GM23338 (cell line): ENCODE measurements at regions not wholly inside any gene's neighbourhood (a gene's known extent, or its start where the extent isn't known, plus 50 kb on each side); places are given as distances from the start of the nearest gene placed in this dataset.
A peak's percentile ranks its signal among the peaks of the same experiment; 100 is the strongest.

ENCODE experiments used
- ATAC-seq: fragments of 200-7000 bp; cut with Tn5 transposase; 3 replicates; pipeline ENCODE4 v1.9.1; 2020
- DNase-seq: peaks from one replicate; pipeline ENCODE4 v3.0.0-alpha.2; 2015; ENCODE audit warnings: low spot score
- H2AFZ ChIP-seq: fragments of 200-600 bp; sonication (generic); 2 replicates; pipeline ENCODE4 v1.8.0; 2016; ENCODE audit warnings: antibody characterized with exemption, mild to moderate bottlenecking, moderate library complexity
- H3F3A ChIP-seq: fragments of 200-600 bp; sonication (generic); replicated peaks from 2 replicates; pipeline ENCODE4 v1.8.0; 2017; ENCODE audit warnings: antibody characterized with exemption, mixed run types, low read depth
- H3K27ac ChIP-seq: fragments of 200-600 bp; sonication (generic); 2 replicates; pipeline ENCODE4 v1.6.1; 2016; ENCODE audit warnings: low read depth
- H3K27me3 ChIP-seq: fragments of 200-600 bp; sonication (generic); 2 replicates; pipeline ENCODE4 v1.8.0; 2016; ENCODE audit warnings: mild to moderate bottlenecking, mixed run types, moderate library complexity; ENCODE audit not compliant: insufficient read depth
- H3K36me3 ChIP-seq: fragments of 200-600 bp; sonication (generic); 2 replicates; pipeline ENCODE4 v1.8.0; 2016; ENCODE audit warnings: mild to moderate bottlenecking; ENCODE audit not compliant: insufficient read depth
- H3K4me1 ChIP-seq: fragments of 200-600 bp; sonication (generic); 2 replicates; pipeline ENCODE4 v1.8.0; 2016; ENCODE audit warnings: mild to moderate bottlenecking, moderate library complexity; ENCODE audit not compliant: insufficient read depth
- H3K4me2 ChIP-seq: fragments of 200-600 bp; sonication (generic); 2 replicates; pipeline ENCODE4 v1.7.1; 2017; ENCODE audit warnings: mixed run types
- H3K4me3 ChIP-seq: fragments of 200-600 bp; sonication (generic); 2 replicates; pipeline ENCODE4 v1.6.1; 2016; ENCODE audit warnings: mixed run types
- H3K79me2 ChIP-seq: fragments of 200-600 bp; sonication (generic); replicated peaks from 2 replicates; pipeline ENCODE4 v1.8.0; 2017; ENCODE audit warnings: mild to moderate bottlenecking; ENCODE audit not compliant: insufficient read depth
- H3K9me2 ChIP-seq: fragments of 200-600 bp; sonication (generic); 2 replicates; pipeline ENCODE4 v1.8.0; 2017; ENCODE audit not compliant: insufficient read depth
- H4K20me1 ChIP-seq: fragments of 200-600 bp; sonication (generic); replicated peaks from 2 replicates; pipeline ENCODE4 v1.8.0; 2017; ENCODE audit warnings: mild to moderate bottlenecking; ENCODE audit not compliant: insufficient read depth
- H3K27ac Mint-ChIP-seq: 2 replicates; pipeline ENCODE4 v1.8.0; 2020; ENCODE audit warnings: inconsistent platforms, mild to moderate bottlenecking, moderate library complexity, mixed read lengths
- H3K27me3 Mint-ChIP-seq: 3 replicates; pipeline ENCODE4 v1.8.0; 2022; ENCODE audit warnings: low read depth, mild to moderate bottlenecking, moderate library complexity, mixed read lengths, inconsistent platforms; ENCODE audit not compliant: insufficient read depth, poor library complexity
- H3K36me3 Mint-ChIP-seq: 3 replicates; pipeline ENCODE4 v1.8.0; 2021; ENCODE audit warnings: low read depth, mild to moderate bottlenecking, inconsistent platforms, moderate library complexity, mixed read lengths
- H3K4me1 Mint-ChIP-seq: 3 replicates; pipeline ENCODE4 v1.8.0; 2020; ENCODE audit warnings: mild to moderate bottlenecking, inconsistent platforms, mixed read lengths
- H3K4me3 Mint-ChIP-seq: 3 replicates; pipeline ENCODE4 v1.8.0; 2021; ENCODE audit warnings: moderate library complexity, mild to moderate bottlenecking, inconsistent platforms, mixed read lengths
- H3K9me3 Mint-ChIP-seq: 3 replicates; pipeline ENCODE4 v1.8.0; 2020; ENCODE audit warnings: moderate library complexity, mild to moderate bottlenecking, inconsistent platforms, mixed read lengths
- CREB1 ChIP-seq: fragments of 250-450 bp; sonication (Bioruptor Pico); IDR thresholded peaks from 2 replicates; pipeline ENCODE4 v1.5.0; 2020; ENCODE audit warnings: low read depth, mild to moderate bottlenecking, moderate library complexity
- CTCF ChIP-seq, 2 experiments: fragments of 200-600 bp in 1 of 2; sonication (generic) in 1 of 2; conservative IDR thresholded peaks; 2 replicates each; pipeline versions ENCODE4 v1.5.1 to v1.6.1; 2016 to 2017; ENCODE audit warnings: antibody characterized with exemption in 2 of 2, low read depth in 2 of 2, mild to moderate bottlenecking in 2 of 2, moderate library complexity in 1 of 2
- EZH2 ChIP-seq: fragments of 200-600 bp; sonication (generic); IDR thresholded peaks from one replicate; pipeline ENCODE4 v1.8.0; 2017; ENCODE audit warnings: antibody characterized with exemption, mild to moderate bottlenecking, low read depth; ENCODE audit not compliant: unreplicated experiment
- EZH2phosphoT487 ChIP-seq: fragments of 200-600 bp; sonication (generic); IDR thresholded peaks from one replicate; pipeline ENCODE4 v1.8.1; 2018; ENCODE audit warnings: antibody characterized with exemption; ENCODE audit not compliant: unreplicated experiment
- JUNB ChIP-seq: IDR thresholded peaks from one replicate; pipeline ENCODE4 v1.6.1; 2016; ENCODE audit warnings: antibody characterized with exemption; ENCODE audit not compliant: unreplicated experiment
- NANOG ChIP-seq: IDR thresholded peaks from 2 replicates; pipeline ENCODE4 v1.6.1; 2016; ENCODE audit warnings: antibody characterized with exemption, borderline replicate concordance
- STAT1 ChIP-seq: IDR thresholded peaks from one replicate; pipeline ENCODE4 v1.6.1; 2016; ENCODE audit warnings: antibody characterized with exemption; ENCODE audit not compliant: unreplicated experiment
- ZNF462 ChIP-seq: fragments of 250-450 bp; sonication (Bioruptor Pico); IDR thresholded peaks from 2 replicates; pipeline ENCODE4 v1.5.0; 2020; ENCODE audit warnings: mild to moderate bottlenecking, moderate library complexity

- TF ChIP-seq EZH2 (no peak), NANOG (no peak), EZH2phosphoT487 (no peak), CREB1 (no peak), JUNB (no peak), CTCF (conservative IDR thresholded peaks at IDR 0.05; ENCODE audit: low read depth in 2 of 2) (no peak)
These were observed 194.4 kb downstream of the MAP2K6 start (continued) for GRCh38 chr17:69608808-69609472.

- Mint-ChIP-seq H3K9me3 (no peaks in the 10 kb centered on the region; the same call in 2 of the 3 replicates), H3K4me1 (peaks cover 10% of the 10 kb centered on the region), H3K36me3 (no peaks in the 10 kb centered on the region), H3K27ac (no peak overlapping the region), H3K4me3 (no peak overlapping the region), H3K27me3 (peaks cover 1% of the 10 kb centered on the region)
- Histone ChIP-seq H3K79me2 (no peaks in the 10 kb centered on the region), H3F3A (no peaks in the 10 kb centered on the region), H3K27me3 (no peaks in the 10 kb centered on the region), H2AFZ (no peak overlapping the region), H3K4me1 (peaks cover 4% of the 10 kb centered on the region; the same call in 1 of the 2 replicates), H3K4me2 (no peak overlapping the region), H3K36me3 (no peaks in the 10 kb centered on the region), H3K4me3 (no peak overlapping the region), H3K9me2 (no peaks in the 10 kb centered on the region), H4K20me1 (no peaks in the 10 kb centered on the region), H3K27ac (no peak overlapping the region)
- DNase-seq (peak; percentile 59), ATAC-seq (peak; percentile 72; the same call in 2 of the 3 replicates)
- no peak for TF ChIP-seq STAT1
- TF ChIP-seq CTCF (conservative IDR thresholded peaks at IDR 0.05; ENCODE audit: low read depth in 2 of 2), result peak; percentile 76 to 81
These were observed 195.2 kb downstream of the MAP2K6 start for GRCh38 chr17:69609473-69610305.

GRCh38 chr17:69620363-69620762, 205.9 kb downstream of the MAP2K6 start:
- Histone ChIP-seq H3K36me3 (no peaks in the 10 kb centered on the region), H3K4me3 (no peak overlapping the region), H3K27ac (no peak overlapping the region), H3K27me3 (no peaks in the 10 kb centered on the region), H3K4me1 (no peaks in the 10 kb centered on the region), H3K4me2 (no peak overlapping the region), H3K79me2 (no peaks in the 10 kb centered on the region), H3F3A (no peaks in the 10 kb centered on the region), H4K20me1 (no peaks in the 10 kb centered on the region), H3K9me2 (peaks cover 4% of the 10 kb centered on the region; the same call in 1 of the 2 replicates), H2AFZ (no peak overlapping the region)
- ATAC-seq, result no peak
- Mint-ChIP-seq H3K27ac (no peak overlapping the region), H3K36me3 (peaks cover 23% of the 10 kb centered on the region; the same call in 2 of the 3 replicates), H3K4me1 (no peaks in the 10 kb centered on the region), H3K27me3 (peaks cover 4% of the 10 kb centered on the region), H3K4me3 (no peak overlapping the region), H3K9me3 (peaks cover 46% of the 10 kb centered on the region)
- DNase-seq, result no peak
- no peak for TF ChIP-seq ZNF462 (CRISPR knock-in tag)
- no peak for TF ChIP-seq STAT1
- TF ChIP-seq CREB1, result no peak
